H9 (cell line): ENCODE measurements at regions not wholly inside any gene's neighbourhood (a gene's known extent, or its start where the extent isn't known, plus 50 kb on each side); places are given as distances from the start of the nearest gene placed in this dataset.
A peak's percentile ranks its signal among the peaks of the same experiment; 100 is the strongest.

Experiments used
- DNase-seq: peaks from one replicate; pipeline ENCODE4 v3.0.0-alpha.2; 2017
- H2AFZ ChIP-seq: one replicate; pipeline ENCODE4 v1.6.1; 2013; ENCODE audit warnings: mild to moderate bottlenecking, low read length, control low read depth, moderate library complexity
- H2AK5ac ChIP-seq: 2 replicates; pipeline ENCODE4 v1.6.1; 2013; ENCODE audit warnings: low read length, control low read depth, mixed read lengths; ENCODE audit not compliant: insufficient read length
- H2BK120ac ChIP-seq: one replicate; pipeline ENCODE4 v1.6.1; 2013; ENCODE audit warnings: low read depth, mild to moderate bottlenecking, low read length, control low read depth, inconsistent platforms; ENCODE audit not compliant: poor library complexity, severe bottlenecking
- H2BK12ac ChIP-seq: 2 replicates; pipeline ENCODE4 v1.6.1; 2013; ENCODE audit warnings: low read length, control low read depth, mixed read lengths, low read depth; ENCODE audit not compliant: insufficient read length
- H2BK15ac ChIP-seq: 2 replicates; pipeline ENCODE4 v1.6.1; 2013; ENCODE audit warnings: low read depth, low read length, control low read depth
- H2BK20ac ChIP-seq: one replicate; pipeline ENCODE4 v1.6.1; 2013; ENCODE audit warnings: low read depth, mild to moderate bottlenecking, low read length, control low read depth, inconsistent platforms; ENCODE audit not compliant: poor library complexity, severe bottlenecking
- H2BK5ac ChIP-seq: 2 replicates; pipeline ENCODE4 v1.6.1; 2013; ENCODE audit warnings: low read length, control low read depth, mixed read lengths; ENCODE audit not compliant: insufficient read length
- H3K14ac ChIP-seq: 2 replicates; pipeline ENCODE4 v1.6.1; 2013; ENCODE audit warnings: low read length, control low read depth; ENCODE audit not compliant: insufficient read depth
- H3K18ac ChIP-seq: 2 replicates; pipeline ENCODE4 v1.6.1; 2013; ENCODE audit warnings: low read depth, mild to moderate bottlenecking, mixed read lengths, low read length, control low read depth; ENCODE audit not compliant: insufficient read length
- H3K23ac ChIP-seq: 2 replicates; pipeline ENCODE4 v1.6.1; 2013; ENCODE audit warnings: low read length, control low read depth, mixed read lengths, low read depth; ENCODE audit not compliant: insufficient read length
- H3K23me2 ChIP-seq: 2 replicates; pipeline ENCODE4 v1.6.1; 2013; ENCODE audit warnings: low read depth, mild to moderate bottlenecking, mixed read lengths, low read length, control low read depth; ENCODE audit not compliant: insufficient read length, poor library complexity, severe bottlenecking
- H3K27ac ChIP-seq: 2 replicates; pipeline ENCODE4 v1.5.1; 2013; ENCODE audit warnings: low read length, control low read depth, mixed read lengths, low read depth; ENCODE audit not compliant: insufficient read length
- H3K27me3 ChIP-seq: 2 replicates; pipeline ENCODE4 v1.6.1; 2013; ENCODE audit warnings: low read length, control low read depth, inconsistent platforms; ENCODE audit not compliant: insufficient read depth
- H3K4ac ChIP-seq: 2 replicates; pipeline ENCODE4 v1.6.1; 2013; ENCODE audit warnings: low read depth, mild to moderate bottlenecking, control low read depth, inconsistent platforms, low read length, moderate library complexity
- H3K4me1 ChIP-seq: 2 replicates; pipeline ENCODE4 v1.6.1; 2013; ENCODE audit warnings: low read length, control low read depth, inconsistent platforms; ENCODE audit not compliant: insufficient read depth
- H3K4me2 ChIP-seq: 2 replicates; pipeline ENCODE4 v1.6.1; 2013; ENCODE audit warnings: low read length, control low read depth, mixed read lengths; ENCODE audit not compliant: insufficient read length, insufficient read depth
- H3K56ac ChIP-seq: 2 replicates; pipeline ENCODE4 v1.6.1; 2013; ENCODE audit warnings: low read depth, mild to moderate bottlenecking, mixed read lengths, low read length, control low read depth; ENCODE audit not compliant: insufficient read length
- H3K79me1 ChIP-seq: 2 replicates; pipeline ENCODE4 v1.6.1; 2013; ENCODE audit warnings: low read depth, mild to moderate bottlenecking, moderate library complexity, low read length, control low read depth, inconsistent platforms; ENCODE audit not compliant: insufficient read depth, poor library complexity, severe bottlenecking
- H3K79me2 ChIP-seq: 2 replicates; pipeline ENCODE4 v1.6.1; 2013; ENCODE audit warnings: low read length, control low read depth, inconsistent platforms; ENCODE audit not compliant: insufficient read depth
- H3K9ac ChIP-seq: 2 replicates; pipeline ENCODE4 v1.6.1; 2013; ENCODE audit warnings: low read length, control low read depth, mixed read lengths; ENCODE audit not compliant: insufficient read length; ENCODE audit errors: extremely low read depth
- H3K9me3 ChIP-seq: one replicate; pipeline ENCODE4 v1.6.1; 2013; ENCODE audit warnings: low read depth, low read length, inconsistent platforms; ENCODE audit not compliant: control insufficient read depth
- H3T11ph ChIP-seq: one replicate; pipeline ENCODE4 v1.6.1; 2013; ENCODE audit warnings: mild to moderate bottlenecking, low read length, control low read depth, inconsistent platforms
- H4K20me1 ChIP-seq: one replicate; pipeline ENCODE4 v1.6.1; 2013; ENCODE audit not compliant: control insufficient read depth, insufficient read length, insufficient read depth
- H4K5ac ChIP-seq: 2 replicates; pipeline ENCODE4 v1.6.1; 2013; ENCODE audit warnings: low read depth, mild to moderate bottlenecking, mixed read lengths, low read length, control low read depth; ENCODE audit not compliant: insufficient read length
- H4K8ac ChIP-seq: replicated peaks from 2 replicates; pipeline ENCODE4 v1.6.1; 2013; ENCODE audit warnings: low read length, control low read depth, mixed read lengths, low read depth; ENCODE audit not compliant: insufficient read length
- H4K91ac ChIP-seq: 2 replicates; pipeline ENCODE4 v1.6.1; 2013; ENCODE audit warnings: low read depth, mild to moderate bottlenecking, moderate library complexity, mixed read lengths, low read length, control low read depth; ENCODE audit not compliant: insufficient read length
- H3K27ac Mint-ChIP-seq, 3 experiments: 2 replicates in 2 of 3; 3 replicates in 1 of 3; pipeline ENCODE4 v1.8.0; 2020 to 2021; ENCODE audit warnings: mixed read lengths in 3 of 3, mild to moderate bottlenecking in 1 of 3, moderate library complexity in 1 of 3
- H3K27me3 Mint-ChIP-seq: 2 replicates; pipeline ENCODE4 v1.8.0; 2021; ENCODE audit warnings: low read depth, mild to moderate bottlenecking, moderate library complexity, mixed read lengths
- H3K36me3 Mint-ChIP-seq, 3 experiments: 2 replicates in 2 of 3; 3 replicates in 1 of 3; pipeline ENCODE4 v1.8.0; 2020 to 2021; ENCODE audit warnings: low read depth in 3 of 3, mixed read lengths in 3 of 3; ENCODE audit not compliant: insufficient read depth in 1 of 3
- H3K4me1 Mint-ChIP-seq, 2 experiments: 2 replicates each; pipeline ENCODE4 v1.8.0; 2020; ENCODE audit warnings: mixed read lengths in 2 of 2
- H3K4me3 Mint-ChIP-seq, 2 experiments: 2 replicates in 1 of 2; 3 replicates in 1 of 2; pipeline ENCODE4 v1.8.0; 2020 to 2021; ENCODE audit warnings: mild to moderate bottlenecking in 2 of 2, mixed read lengths in 2 of 2, moderate library complexity in 1 of 2
- H3K9me3 Mint-ChIP-seq, 2 experiments: 2 replicates in 1 of 2; 3 replicates in 1 of 2; pipeline ENCODE4 v1.8.0; 2020; ENCODE audit warnings: mild to moderate bottlenecking in 2 of 2, mixed read lengths in 2 of 2, moderate library complexity in 1 of 2
- CTCF ChIP-seq: fragments of 200-600 bp; sonication (generic); conservative IDR thresholded peaks from 3 replicates; pipeline ENCODE4 v1.8.0; 2021; ENCODE audit warnings: antibody characterized with exemption, mild to moderate bottlenecking
- WGBS: extraction: QIAGEN DNeasy Blood & Tissue Kit; methylation state at CpG from one replicate; pipeline ENCODE4 v1.1.7; 2013; ENCODE audit warnings: missing lambda C conversion rate, low lambda C conversion rate, mixed read lengths; ENCODE audit not compliant: insufficient read length; ENCODE audit errors: extremely low coverage; 5-methylcytosine and 5-hydroxymethylcytosine counted together

- H3K4me3 Mint-ChIP-seq: no peak overlapping the region
- Histone ChIP-seq H2BK20ac (no peak overlapping the region), H3K14ac (no peak overlapping the region), H2BK15ac (no peak overlapping the region), H3K9me3 (no peaks in the 10 kb centered on the region), H3K79me2 (no peaks in the 10 kb centered on the region), H3K79me1 (no peaks in the 10 kb centered on the region), H3K4me1 (no peaks in the 10 kb centered on the region), H2AK5ac (no peak overlapping the region), H3K18ac (no peak overlapping the region), H3K4ac (no peak overlapping the region), H3T11ph (no peak overlapping the region), H3K23me2 (no peaks in the 10 kb centered on the region), H3K4me2 (no peak overlapping the region), H4K5ac (no peak overlapping the region), H4K20me1 (no peaks in the 10 kb centered on the region), H2BK120ac (no peak overlapping the region), H3K9ac (no peak overlapping the region), H2BK5ac (no peak overlapping the region), H2BK12ac (no peak overlapping the region), H2AFZ (no peak overlapping the region), H3K56ac (no peak overlapping the region), H4K91ac (no peak overlapping the region), H3K23ac (no peak overlapping the region), H4K8ac (no peak overlapping the region), H3K27me3 (no peaks in the 10 kb centered on the region), H3K27ac (no peak overlapping the region)
- TF ChIP-seq CTCF: peak; percentile 17; the same call in 1 of the 3 replicates
- WGBS: no CpG with 5 or more reads among the region's 4 CpGs
- H3K9me3 Mint-ChIP-seq: no peaks in the 10 kb centered on the region
- no peaks in the 10 kb centered on the region for H3K4me1 Mint-ChIP-seq
- peaks cover 5% of the 10 kb centered on the region for H3K27me3 Mint-ChIP-seq
- no peaks in the 10 kb centered on the region for H3K36me3 Mint-ChIP-seq
- H3K27ac Mint-ChIP-seq: no peak overlapping the region
- no peak for DNase-seq
Measured at GRCh38 chr20:42020316-42020715, 402.1 kb upstream of the CHD6 start.
